ENCODE measurements at regions not wholly inside any gene's neighbourhood (a gene's known extent, or its start where the extent isn't known, plus 50 kb on each side); places are given as distances from the start of the nearest gene placed in this dataset.

GRCh38 chr5:133718457-133718856 is 106.1 kb upstream of the FSTL4 start:
- ATAC-seq, result no peak
- TF ChIP-seq CSDC2 (CRISPR knock-in tag; IDR thresholded peaks at IDR 0.05) (no peak), TSHZ2 (CRISPR knock-in tag; IDR thresholded peaks at IDR 0.05) (no peak), CSRNP3 (CRISPR knock-in tag; IDR thresholded peaks at IDR 0.05) (no peak), ZFP30 (CRISPR knock-in tag; IDR thresholded peaks at IDR 0.05) (no peak), OSR1 (CRISPR knock-in tag; IDR thresholded peaks at IDR 0.05) (no peak)

GRCh38 chr5:133716532-133717183 is 104.3 kb upstream of the FSTL4 start:
- TF ChIP-seq POU6F1 (CRISPR knock-in tag; IDR thresholded peaks at IDR 0.05; ENCODE audit: borderline replicate concordance, low read depth) (no peak), CSRNP3 (CRISPR knock-in tag; IDR thresholded peaks at IDR 0.05) (no peak), CREB5 (CRISPR knock-in tag; IDR thresholded peaks at IDR 0.05; ENCODE audit: low read depth) (no peak), ISL1 (CRISPR knock-in tag; IDR thresholded peaks at IDR 0.05) (no peak), TCF4 (CRISPR knock-in tag; IDR thresholded peaks at IDR 0.05; ENCODE audit: borderline replicate concordance) (no peak), BACH2 (CRISPR knock-in tag; IDR thresholded peaks at IDR 0.05; ENCODE audit: borderline replicate concordance) (no peak), ZC3H10 (CRISPR knock-in tag; IDR thresholded peaks at IDR 0.05) (no peak), ARNTL (CRISPR knock-in tag; IDR thresholded peaks at IDR 0.05; ENCODE audit: borderline replicate concordance, low read depth) (no peak), SNAI2 (CRISPR knock-in tag; IDR thresholded peaks at IDR 0.05) (no peak), CSDC2 (CRISPR knock-in tag; IDR thresholded peaks at IDR 0.05) (no peak), ZNF565 (CRISPR knock-in tag; conservative IDR thresholded peaks at IDR 0.05; ENCODE audit: low read depth) (no peak), RARB (CRISPR knock-in tag; IDR thresholded peaks at IDR 0.05) (no peak), TSHZ2 (CRISPR knock-in tag; IDR thresholded peaks at IDR 0.05) (no peak), TOX (CRISPR knock-in tag; IDR thresholded peaks at IDR 0.05; ENCODE audit: borderline replicate concordance) (no peak), PATZ1 (CRISPR knock-in tag; IDR thresholded peaks at IDR 0.05; ENCODE audit: borderline replicate concordance) (no peak), ZNF70 (CRISPR knock-in tag; IDR thresholded peaks at IDR 0.05) (no peak)
- no peak for ATAC-seq
